Calu3 (cell line): ENCODE measurements at regions not wholly inside any gene's neighbourhood (a gene's known extent, or its start where the extent isn't known, plus 50 kb on each side); places are given as distances from the start of the nearest gene placed in this dataset.

Experiments
- BruUV-seq: library from RNA; stranded (reverse); fragments of 400-500 nt; replicated peaks from 2 replicates; lab custom pipeline; 2021; lab: Mats Ljungman, UMichigan
- CTCF ChIA-PET: fragments of 300-600 bp; sonication (Branson Sonifier 250); formaldehyde crosslinking; loops from one replicate; lab custom pipeline; 2022; ENCODE audit warnings: antibody characterized with exemption; lab: Charles Lee
- DNase-seq: peaks from one replicate; pipeline ENCODE4 v3.0.0; 2022
- H3K27ac Mint-ChIP-seq: one replicate; pipeline ENCODE4 v1.8.0; 2022; ENCODE audit warnings: mixed read lengths; ENCODE audit not compliant: unreplicated experiment
- H3K27me3 Mint-ChIP-seq: one replicate; pipeline ENCODE4 v1.8.0; 2022; ENCODE audit warnings: mixed read lengths; ENCODE audit not compliant: unreplicated experiment
- H3K36me3 Mint-ChIP-seq: one replicate; pipeline ENCODE4 v1.8.0; 2022; ENCODE audit warnings: mild to moderate bottlenecking, moderate library complexity, mixed read lengths; ENCODE audit not compliant: insufficient read depth, unreplicated experiment
- H3K4me1 Mint-ChIP-seq: one replicate; pipeline ENCODE4 v1.8.0; 2022; ENCODE audit warnings: mild to moderate bottlenecking, low read depth, mixed read lengths; ENCODE audit not compliant: unreplicated experiment
- H3K4me3 Mint-ChIP-seq: one replicate; pipeline ENCODE4 v1.8.0; 2022; ENCODE audit warnings: mild to moderate bottlenecking, low read depth, moderate library complexity, mixed read lengths; ENCODE audit not compliant: unreplicated experiment
- H3K9me3 Mint-ChIP-seq: one replicate; pipeline ENCODE4 v1.8.0; 2022; ENCODE audit warnings: low read depth, mixed read lengths; ENCODE audit not compliant: unreplicated experiment
- intact Hi-C: fragments of 100-400 bp; cut with micrococcal nuclease; formaldehyde crosslinking; loops from one replicate; pipeline ENCODE4 v1.10.0; 2022; ENCODE audit not compliant: unreplicated experiment
- TF ChIP-seq, protein P1 (sequence below): fragments of 200-600 bp; IDR thresholded peaks from one replicate; pipeline ENCODE4 v1.8.0; 2022; ENCODE audit warnings: antibody characterized with exemption; ENCODE audit not compliant: unreplicated experiment

DNA sequence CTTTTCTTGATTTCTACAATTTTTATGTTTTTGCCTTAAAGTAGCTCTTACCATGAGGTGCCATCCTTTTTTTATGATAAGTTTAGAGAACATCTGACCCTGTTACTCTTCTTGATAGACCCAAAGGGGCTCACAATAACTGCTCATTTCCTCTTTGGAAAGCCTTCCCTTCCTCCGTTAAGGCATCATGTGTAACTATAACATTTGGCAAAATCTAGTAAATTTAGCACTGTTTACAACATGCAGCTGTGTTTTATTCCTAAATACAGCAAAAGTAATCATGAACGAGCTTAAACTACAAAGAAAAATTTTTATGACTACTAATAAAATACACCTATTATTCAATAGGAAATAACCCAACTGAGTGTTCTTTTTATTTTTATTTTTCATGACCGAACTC, 705.1 kb downstream of the MAT2B start:
- Mint-ChIP-seq H3K9me3 (no peaks in the 10 kb centered on the region), H3K4me1 (peaks cover 8% of the 10 kb centered on the region), H3K36me3 (no peaks in the 10 kb centered on the region), H3K27me3 (no peaks in the 10 kb centered on the region), H3K27ac (no peak overlapping the region), H3K4me3 (no peak overlapping the region)
- TF ChIP-seq, protein P1, sequence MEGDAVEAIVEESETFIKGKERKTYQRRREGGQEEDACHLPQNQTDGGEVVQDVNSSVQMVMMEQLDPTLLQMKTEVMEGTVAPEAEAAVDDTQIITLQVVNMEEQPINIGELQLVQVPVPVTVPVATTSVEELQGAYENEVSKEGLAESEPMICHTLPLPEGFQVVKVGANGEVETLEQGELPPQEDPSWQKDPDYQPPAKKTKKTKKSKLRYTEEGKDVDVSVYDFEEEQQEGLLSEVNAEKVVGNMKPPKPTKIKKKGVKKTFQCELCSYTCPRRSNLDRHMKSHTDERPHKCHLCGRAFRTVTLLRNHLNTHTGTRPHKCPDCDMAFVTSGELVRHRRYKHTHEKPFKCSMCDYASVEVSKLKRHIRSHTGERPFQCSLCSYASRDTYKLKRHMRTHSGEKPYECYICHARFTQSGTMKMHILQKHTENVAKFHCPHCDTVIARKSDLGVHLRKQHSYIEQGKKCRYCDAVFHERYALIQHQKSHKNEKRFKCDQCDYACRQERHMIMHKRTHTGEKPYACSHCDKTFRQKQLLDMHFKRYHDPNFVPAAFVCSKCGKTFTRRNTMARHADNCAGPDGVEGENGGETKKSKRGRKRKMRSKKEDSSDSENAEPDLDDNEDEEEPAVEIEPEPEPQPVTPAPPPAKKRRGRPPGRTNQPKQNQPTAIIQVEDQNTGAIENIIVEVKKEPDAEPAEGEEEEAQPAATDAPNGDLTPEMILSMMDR = no peak
- CTCF ChIA-PET = no interaction called here
- no TSS peak for BruUV-seq
- DNase-seq = no peak
- intact Hi-C loops = no loop called here

DNA sequence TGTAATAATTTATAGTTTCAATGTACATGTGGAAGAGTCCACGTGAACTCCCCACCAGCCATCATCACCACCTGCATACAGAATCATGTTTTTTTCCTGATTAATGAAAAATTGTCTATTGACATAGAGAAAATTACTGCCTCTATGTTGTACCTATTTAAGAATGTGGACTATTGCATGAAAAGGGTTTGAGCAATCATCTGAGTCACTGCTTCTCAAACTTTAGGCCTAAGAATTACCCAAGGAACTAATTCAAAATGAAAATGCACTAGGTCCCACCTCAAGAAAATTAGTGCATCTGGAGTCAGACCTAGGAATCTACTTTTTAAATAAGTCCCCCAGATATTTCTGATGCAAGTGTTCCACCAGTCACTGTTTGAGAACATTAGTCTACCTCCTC, 709.3 kb downstream of the MAT2B start:
- BruUV-seq = no TSS peak
- Mint-ChIP-seq H3K9me3 (no peaks in the 10 kb centered on the region), H3K27me3 (no peaks in the 10 kb centered on the region), H3K4me1 (no peaks in the 10 kb centered on the region), H3K4me3 (no peak overlapping the region), H3K36me3 (no peaks in the 10 kb centered on the region), H3K27ac (no peak overlapping the region)
- no peak for DNase-seq
- CTCF ChIA-PET = no interaction called here
- TF ChIP-seq, protein P1 = no peak
- intact Hi-C loops = no loop called here

DNA sequence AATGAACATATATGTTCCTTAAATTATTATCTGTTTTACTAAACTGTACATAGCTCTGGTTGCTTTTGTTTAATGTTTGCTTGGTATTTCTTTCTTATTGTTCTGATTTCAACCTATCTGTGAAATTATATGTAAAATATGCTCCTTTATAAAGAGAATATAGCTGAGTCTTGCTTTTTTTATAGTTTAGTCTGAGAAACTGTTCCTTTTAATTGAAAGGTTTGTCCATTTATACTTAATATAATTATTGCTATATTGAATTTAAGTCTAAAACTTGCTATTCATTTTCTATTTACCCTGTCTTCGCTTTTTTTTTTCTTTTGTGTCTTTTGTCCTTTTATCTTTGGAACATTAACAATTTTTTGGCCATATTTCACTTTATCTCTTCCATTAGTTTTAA, 712.0 kb downstream of the MAT2B start:
- TF ChIP-seq, protein P1 = no peak
- intact Hi-C loops = no loop called here
- Mint-ChIP-seq H3K4me3 (no peak overlapping the region), H3K4me1 (no peaks in the 10 kb centered on the region), H3K9me3 (no peaks in the 10 kb centered on the region), H3K27ac (no peak overlapping the region), H3K36me3 (no peaks in the 10 kb centered on the region), H3K27me3 (no peaks in the 10 kb centered on the region)
- no TSS peak for BruUV-seq
- CTCF ChIA-PET = no interaction called here
- no peak for DNase-seq

DNA sequence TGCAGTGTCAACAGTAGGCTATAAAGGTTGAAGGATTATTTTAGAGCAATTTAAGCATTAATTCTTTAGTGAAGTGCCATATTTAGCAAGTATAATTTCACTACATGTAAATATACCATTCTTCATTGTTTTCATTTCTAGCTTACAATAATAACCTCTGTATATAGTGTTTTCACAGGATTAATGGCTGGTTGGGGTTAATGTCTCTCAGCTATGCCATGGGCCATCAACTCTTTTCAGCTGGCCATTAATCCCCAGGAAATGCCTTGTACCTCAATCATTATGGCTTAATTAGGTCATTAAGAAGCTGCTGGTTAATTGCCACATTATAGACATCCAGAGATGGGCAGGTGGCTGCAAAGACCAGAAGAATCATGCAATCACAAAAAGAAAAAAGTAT, 715.1 kb downstream of the MAT2B start:
- no peak overlapping the region for H3K27ac Mint-ChIP-seq
- CTCF ChIA-PET = interaction anchor here (1.0 kb wide), 1 partner anchor 16 kb away, joined by 3 read pairs; no protein-coding TSS in a partner anchor
- BruUV-seq = no TSS peak
- DNase-seq = no peak
- intact Hi-C loops = no loop called here
- no peak overlapping the region for H3K4me3 Mint-ChIP-seq
- H3K36me3 Mint-ChIP-seq = no peaks in the 10 kb centered on the region
- no peaks in the 10 kb centered on the region for H3K27me3 Mint-ChIP-seq
- H3K9me3 Mint-ChIP-seq = no peaks in the 10 kb centered on the region
- TF ChIP-seq, protein P1 = no peak
- H3K4me1 Mint-ChIP-seq = no peaks in the 10 kb centered on the region

DNA sequence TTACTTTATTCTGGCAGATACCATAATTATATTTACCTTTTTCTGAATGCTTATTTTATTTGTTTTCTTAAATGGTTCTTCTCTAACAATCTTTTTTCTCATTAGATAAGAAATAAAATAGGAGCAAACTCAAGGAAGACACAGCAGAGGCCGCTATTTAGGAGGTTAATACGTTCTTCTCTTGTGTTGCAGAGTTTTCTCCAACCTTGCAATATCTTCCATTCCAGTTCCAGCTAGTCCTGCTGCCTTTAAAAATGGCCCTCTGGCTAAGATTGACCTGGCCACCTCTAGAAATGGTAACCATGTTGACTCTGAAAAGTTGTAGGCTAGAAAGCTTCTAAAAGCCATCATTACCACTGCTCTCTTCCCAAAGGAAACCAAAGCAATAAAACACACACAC, 718.8 kb downstream of the MAT2B start:
- Mint-ChIP-seq H3K4me3 (no peak overlapping the region), H3K36me3 (no peaks in the 10 kb centered on the region), H3K27ac (no peak overlapping the region), H3K9me3 (peaks cover 3% of the 10 kb centered on the region), H3K27me3 (no peaks in the 10 kb centered on the region), H3K4me1 (no peaks in the 10 kb centered on the region)
- CTCF ChIA-PET = no interaction called here
- no TSS peak for BruUV-seq
- intact Hi-C loops = no loop called here
- TF ChIP-seq, protein P1 = no peak
- no peak for DNase-seq
